ENCODE measurements at regions not wholly inside any gene's neighbourhood (a gene's known extent, or its start where the extent isn't known, plus 50 kb on each side); places are given as distances from the start of the nearest gene placed in this dataset.

- Histone ChIP-seq H3K9me3 (no peaks in the 10 kb centered on the region), H3K27me3 (no peaks in the 10 kb centered on the region), H3K36me3 (no peaks in the 10 kb centered on the region), H3K4me3 (no peak overlapping the region), H3K27ac (no peak overlapping the region), H3K4me1 (no peaks in the 10 kb centered on the region)
- no peak for DNase-seq
- TF ChIP-seq POLR2AphosphoS5 (IDR thresholded peaks at IDR 0.05), result no peak
- TF ChIP-seq POLR2A (IDR thresholded peaks at IDR 0.05), result no peak
- no peak for TF ChIP-seq EP300 (IDR thresholded peaks at IDR 0.05)
- no peak for TF ChIP-seq CTCF (IDR thresholded peaks at IDR 0.05)
- intact Hi-C loops (cut with DNase I), result no loop called here
- WGBS, 2 donors, result 75 to 77% methylated on average over 3 of the region's 3 CpGs
Measured at GRCh38 chr13:55483626-55484158, 1657.0 kb upstream of the PRR20A start.

DNA sequence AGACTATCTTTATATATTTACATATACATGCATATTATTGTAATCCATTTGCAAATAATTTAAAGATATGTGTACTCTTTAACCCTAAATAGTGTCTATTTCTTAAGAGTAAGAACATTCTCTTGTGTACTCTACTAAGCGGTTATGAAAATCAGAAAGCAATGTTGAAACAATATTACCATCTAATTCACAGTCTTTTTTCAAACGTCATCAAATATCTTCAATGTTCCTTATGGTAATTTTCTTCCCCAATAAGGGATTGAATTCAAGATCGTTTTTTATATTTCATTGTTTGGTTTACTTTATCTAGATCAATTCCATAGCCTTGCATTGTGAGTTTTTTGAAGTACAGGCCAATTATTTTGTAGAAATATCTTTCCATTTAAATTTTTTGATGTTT is 1647.4 kb upstream of the PRR20A start:
- Histone ChIP-seq H3K36me3 (no peaks in the 10 kb centered on the region), H3K9me3 (no peaks in the 10 kb centered on the region), H3K27me3 (no peaks in the 10 kb centered on the region), H3K4me1 (no peaks in the 10 kb centered on the region), H3K27ac (no peak overlapping the region), H3K4me3 (no peak overlapping the region)
- no peak for TF ChIP-seq EP300 (IDR thresholded peaks at IDR 0.05)
- no peak for TF ChIP-seq CTCF (IDR thresholded peaks at IDR 0.05)
- TF ChIP-seq POLR2AphosphoS5 (IDR thresholded peaks at IDR 0.05), result no peak
- TF ChIP-seq POLR2A (IDR thresholded peaks at IDR 0.05), result no peak
- 80 to 86% methylated on average over 3 of the region's 3 CpGs for WGBS, 2 donors
- DNase-seq, result no peak
- intact Hi-C loops (cut with DNase I), result no loop called here

DNA sequence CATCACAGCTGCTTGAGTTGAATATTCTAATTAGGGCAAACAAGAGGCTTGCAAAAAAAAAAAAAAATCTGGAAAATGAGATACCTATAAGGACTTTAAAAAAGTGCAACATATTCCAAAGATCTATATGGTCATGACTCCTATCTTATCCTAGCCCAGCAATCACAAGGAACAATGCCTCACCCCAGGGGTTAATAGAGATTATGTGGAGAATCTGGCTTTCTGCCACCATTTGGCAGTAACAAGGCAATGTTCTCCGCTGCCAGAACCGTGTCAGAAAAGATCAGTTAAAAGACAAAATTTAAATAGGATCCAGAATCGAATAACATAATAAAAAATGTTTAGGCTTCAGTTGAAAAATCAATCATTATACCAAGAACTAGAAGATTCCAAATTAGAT is 1643.2 kb upstream of the PRR20A start:
- 77 to 78% methylated on average over 3 of the region's 3 CpGs for WGBS, 2 donors
- intact Hi-C loops (cut with DNase I), result no loop called here
- H3K4me1 ChIP-seq, result no peaks in the 10 kb centered on the region
- H3K36me3 ChIP-seq, result no peaks in the 10 kb centered on the region
- TF ChIP-seq CTCF (IDR thresholded peaks at IDR 0.05), result no peak
- TF ChIP-seq POLR2A (IDR thresholded peaks at IDR 0.05), result no peak
- TF ChIP-seq EP300 (IDR thresholded peaks at IDR 0.05), result no peak
- no peak for TF ChIP-seq POLR2AphosphoS5 (IDR thresholded peaks at IDR 0.05)
- no peak for DNase-seq
- no peak overlapping the region for H3K27ac ChIP-seq
- H3K9me3 ChIP-seq, result no peaks in the 10 kb centered on the region
- H3K27me3 ChIP-seq, result no peaks in the 10 kb centered on the region
- H3K4me3 ChIP-seq, result no peak overlapping the region

- no peak for DNase-seq
- Histone ChIP-seq H3K27me3 (no peaks in the 10 kb centered on the region), H3K27ac (no peak overlapping the region), H3K9me3 (peaks cover 0 to 2% (median 0%) of the 10 kb centered on the region in 4 donors), H3K4me1 (no peaks in the 10 kb centered on the region), H3K36me3 (no peaks in the 10 kb centered on the region), H3K4me3 (no peak overlapping the region)
- TF ChIP-seq EP300 (IDR thresholded peaks at IDR 0.05) (no peak), POLR2AphosphoS5 (IDR thresholded peaks at IDR 0.05) (no peak), POLR2A (IDR thresholded peaks at IDR 0.05) (no peak), CTCF (IDR thresholded peaks at IDR 0.05) (no peak)
- WGBS, 2 donors, result 72 to 80% methylated on average over 2 of the region's 2 CpGs
- intact Hi-C loops (cut with DNase I), result no loop called here
Measured at GRCh38 chr13:55500694-55501093, 1640.0 kb upstream of the PRR20A start.

- Histone ChIP-seq H3K4me3 (no peak overlapping the region), H3K36me3 (no peaks in the 10 kb centered on the region), H3K27me3 (no peaks in the 10 kb centered on the region), H3K27ac (no peak overlapping the region), H3K4me1 (no peaks in the 10 kb centered on the region), H3K9me3 (no peaks in the 10 kb centered on the region)
- intact Hi-C loops (cut with DNase I), result no loop called here
- no peak for DNase-seq
- 6 to 34% methylated on average over 1 of the region's 1 CpG for WGBS, 2 donors
- TF ChIP-seq CTCF (IDR thresholded peaks at IDR 0.05) (no peak), POLR2A (IDR thresholded peaks at IDR 0.05) (no peak), EP300 (IDR thresholded peaks at IDR 0.05) (no peak), POLR2AphosphoS5 (IDR thresholded peaks at IDR 0.05) (no peak)
Measured at GRCh38 chr13:55516610-55517009, 1624.1 kb upstream of the PRR20A start.

Measured in sigmoid colon (tissue), 6 donors.